GM18861 (cell line): ENCODE measurements at regions not wholly inside any gene's neighbourhood (a gene's known extent, or its start where the extent isn't known, plus 50 kb on each side); places are given as distances from the start of the nearest gene placed in this dataset.

Experiments
- ATAC-seq: cut with Tn5 transposase; IDR thresholded peaks from one replicate; pipeline ENCODE4 v1.9.1; 2021; ENCODE audit not compliant: unreplicated experiment

DNA sequence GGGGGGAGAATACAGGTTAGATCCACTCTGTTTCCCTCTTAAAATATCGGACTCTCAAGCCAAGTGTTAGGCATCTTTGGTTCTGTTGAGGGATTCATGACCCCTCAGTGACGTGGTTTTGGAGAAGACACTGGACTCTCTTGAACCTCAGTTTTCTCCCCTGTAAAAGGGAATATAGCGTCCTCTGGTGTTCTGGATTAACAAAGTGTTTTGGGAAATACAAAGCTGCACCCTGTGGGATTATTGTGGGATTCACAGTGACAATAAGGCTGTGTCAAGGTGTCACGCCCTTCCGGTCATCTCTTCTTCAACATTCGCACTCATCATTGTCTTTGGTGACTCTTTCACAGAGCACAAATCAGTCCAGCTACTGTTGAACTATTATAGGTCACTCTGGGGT is 139.0 kb downstream of the IRX1 start:
- ATAC-seq = no peak

GRCh38 chr5:3736466-3736865 is 140.8 kb downstream of the IRX1 start:
- no peak for ATAC-seq

GRCh38 chr5:3736926-3737325 is 141.3 kb downstream of the IRX1 start:
- no peak for ATAC-seq

DNA sequence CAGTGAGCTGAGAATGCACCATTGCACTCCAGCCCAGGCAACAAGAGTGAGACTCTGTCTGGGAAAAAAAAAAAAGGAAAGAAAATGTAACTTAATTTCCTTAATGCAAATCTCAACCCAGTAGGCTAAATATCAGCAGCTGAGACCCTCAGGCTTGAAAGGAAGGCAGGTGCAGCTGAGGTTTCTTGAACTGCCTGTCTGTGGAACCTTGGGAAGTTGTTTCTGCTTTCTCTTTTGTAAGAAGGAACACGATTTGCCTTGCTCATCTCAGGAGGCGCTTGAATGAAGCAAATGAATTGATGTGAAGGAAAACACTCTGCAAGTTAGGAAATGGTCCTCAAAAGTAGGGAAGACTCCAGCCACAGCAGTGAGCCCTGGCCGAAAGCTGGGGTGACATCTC is 143.3 kb downstream of the IRX1 start:
- no peak for ATAC-seq

GRCh38 chr5:3740546-3741373 is 145.1 kb downstream of the IRX1 start:
- ATAC-seq = no peak

GRCh38 chr5:3741374-3741770 is 145.7 kb downstream of the IRX1 start:
- no peak for ATAC-seq

GRCh38 chr5:3742750-3743149 is 147.1 kb downstream of the IRX1 start:
- ATAC-seq = no peak

GRCh38 chr5:3751846-3752245 is 156.2 kb downstream of the IRX1 start:
- no peak for ATAC-seq

DNA sequence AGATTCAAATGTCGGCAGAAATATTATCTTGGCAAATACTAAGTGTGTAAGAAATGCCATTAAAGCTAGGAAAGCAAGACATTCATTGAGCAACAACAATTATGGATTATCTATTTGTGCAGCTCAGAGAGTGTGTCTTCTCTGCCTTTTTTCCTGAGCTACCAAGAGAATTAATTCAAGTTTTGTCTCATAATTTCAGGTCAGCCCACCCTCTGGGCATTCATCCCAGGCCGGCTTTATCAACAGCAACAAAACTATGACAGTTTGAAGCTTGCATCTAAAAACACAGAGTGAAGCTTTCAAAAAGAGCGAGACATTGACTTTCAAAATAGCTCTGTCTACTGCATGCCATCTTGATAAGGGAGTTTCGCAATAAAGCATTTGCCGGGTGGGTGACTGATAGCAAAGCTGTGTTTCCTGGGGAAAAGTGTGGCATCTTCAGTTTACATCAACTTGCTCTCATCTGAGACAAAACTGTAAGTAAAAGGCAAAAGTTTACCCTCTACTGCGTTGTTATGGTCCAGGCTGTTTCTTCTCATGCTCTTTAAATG is 182.4 kb downstream of the IRX1 start:
- no peak for ATAC-seq

DNA sequence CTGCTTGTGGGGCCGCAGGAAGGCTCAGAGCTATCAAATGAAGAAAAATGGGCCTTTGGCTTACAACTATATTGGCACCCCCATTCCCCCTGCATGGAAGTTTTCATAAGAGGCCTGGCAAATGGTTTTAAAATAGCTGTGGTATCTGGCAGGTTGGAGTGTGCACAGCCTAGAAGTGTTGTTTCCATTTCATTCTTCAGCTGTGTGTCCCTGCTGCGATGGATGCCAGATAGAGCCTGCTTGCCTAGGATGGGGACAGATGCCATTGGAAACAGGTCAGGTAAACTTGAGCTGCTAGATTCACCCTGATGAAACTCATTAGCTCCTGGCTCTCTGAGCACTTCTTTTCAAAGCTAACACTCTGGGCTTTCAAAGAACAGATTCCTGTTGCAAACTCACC is 183.3 kb downstream of the IRX1 start:
- ATAC-seq = no peak

- no peak for ATAC-seq
Observed at GRCh38 chr5:3780278-3780677, 184.6 kb downstream of the IRX1 start.

- no peak for ATAC-seq
Observed at GRCh38 chr5:3780907-3781306, 185.3 kb downstream of the IRX1 start.

- ATAC-seq = no peak
Observed at GRCh38 chr5:3784854-3785253, 189.2 kb downstream of the IRX1 start.

GRCh38 chr5:3786165-3786564 is 190.5 kb downstream of the IRX1 start:
- no peak for ATAC-seq

DNA sequence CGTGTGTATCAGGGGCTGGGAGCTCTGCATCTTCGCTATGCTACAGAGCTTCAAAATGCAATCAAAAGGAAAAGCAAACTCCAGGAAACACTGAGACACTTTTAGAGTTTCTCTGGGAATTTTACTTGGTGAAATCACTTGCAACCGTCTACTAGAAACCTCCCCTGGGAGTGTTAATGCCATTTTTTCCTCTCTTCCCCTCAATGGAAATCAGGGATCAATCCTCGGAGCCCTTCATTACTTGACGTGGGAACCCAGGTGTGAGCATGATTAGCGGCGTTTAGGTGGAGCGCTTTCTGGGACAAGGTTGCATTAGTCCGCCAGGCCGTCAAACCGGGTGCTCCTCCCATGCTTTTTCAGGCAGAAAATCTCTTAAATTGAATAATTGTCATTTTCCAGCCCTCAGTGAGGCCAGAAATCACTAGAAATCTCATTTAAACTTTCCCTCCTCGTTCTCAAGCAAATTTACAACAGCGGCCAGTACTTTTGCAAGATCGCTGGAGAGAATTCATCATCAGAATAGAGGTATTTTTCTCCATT is 191.3 kb downstream of the IRX1 start:
- ATAC-seq = no peak

DNA sequence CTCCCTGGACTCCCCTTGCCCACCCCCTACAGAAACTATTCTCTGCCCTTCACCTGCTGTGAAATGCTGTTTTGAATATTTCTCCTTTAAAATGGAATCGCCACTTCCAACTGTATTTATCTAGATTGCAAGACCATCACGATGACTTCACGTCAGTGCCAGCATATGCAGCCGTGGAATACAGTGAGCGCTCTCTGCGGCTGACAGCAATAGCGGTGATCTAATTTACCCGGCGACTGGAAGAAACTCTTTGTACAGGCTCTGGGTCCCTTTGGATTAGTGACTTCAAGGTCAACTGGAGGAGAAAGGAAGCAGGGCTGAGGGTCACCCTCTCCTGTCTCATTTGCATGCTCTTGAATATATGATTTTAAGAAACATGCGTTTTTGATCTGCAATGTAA is 192.0 kb downstream of the IRX1 start:
- no peak for ATAC-seq

GRCh38 chr5:3789519-3790193 is 194.0 kb downstream of the IRX1 start:
- no peak for ATAC-seq

- ATAC-seq = no peak
Observed at GRCh38 chr5:3793162-3793561, 197.5 kb downstream of the IRX1 start.

DNA sequence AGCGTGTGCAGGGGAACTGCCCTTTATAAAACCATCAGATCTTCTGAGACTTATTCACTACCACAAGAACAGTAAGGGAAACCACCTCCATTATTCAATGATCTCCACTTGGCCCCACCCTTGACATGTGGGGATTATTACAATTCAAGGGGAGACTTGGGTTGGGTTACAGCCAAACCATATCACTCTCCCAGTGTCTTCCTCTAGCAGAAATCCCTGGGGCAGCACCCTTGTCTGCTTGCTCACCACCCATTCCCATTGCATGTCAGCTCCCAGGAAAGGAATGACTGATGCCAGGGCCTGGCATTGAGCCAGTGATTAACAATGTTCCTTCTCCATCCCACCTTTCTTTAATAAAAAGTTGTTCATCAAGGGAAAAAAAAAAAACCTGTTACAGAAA is 199.0 kb downstream of the IRX1 start:
- no peak for ATAC-seq

DNA sequence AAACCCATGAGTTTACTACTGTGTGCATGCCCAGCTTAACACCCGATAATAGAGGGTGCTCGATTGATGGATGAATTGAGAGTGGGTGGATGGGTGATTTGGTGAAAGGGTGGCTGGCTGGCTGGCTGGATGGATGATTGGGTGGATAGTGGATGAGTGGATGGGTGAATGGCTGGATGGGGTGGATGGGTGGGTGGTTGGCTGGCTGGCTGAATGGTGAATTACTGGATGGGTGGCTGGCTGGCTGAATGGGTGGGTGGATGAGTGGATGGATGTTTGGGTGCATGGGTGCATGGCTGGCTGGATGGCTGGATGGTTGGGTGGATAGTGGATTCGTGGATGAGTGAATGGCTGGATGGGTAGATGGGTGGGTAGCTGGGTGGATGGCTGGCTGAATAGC is 201.1 kb downstream of the IRX1 start:
- no peak for ATAC-seq

- no peak for ATAC-seq
Observed at GRCh38 chr5:3801967-3802366, 206.3 kb downstream of the IRX1 start.

- no peak for ATAC-seq
Observed at GRCh38 chr5:3809455-3809854, 213.8 kb downstream of the IRX1 start.
